Activated CD4-positive, alpha-beta T cell treated with anti-CD3 and anti-CD28 coated beads, Interleukin-2, Interleukin-4, amounts not matched to agents 100 ng/mL and 50 ng/mL, durations not matched to agents 16 hours and 8 hours (primary cell): ENCODE measurements at regions not wholly inside any gene's neighbourhood (a gene's known extent, or its start where the extent isn't known, plus 50 kb on each side); places are given as distances from the start of the nearest gene placed in this dataset.
A peak's percentile ranks its signal among the peaks of the same experiment; 100 is the strongest.

ENCODE experiments used
- DNase-seq: peaks from one replicate; pipeline ENCODE4 v3.0.0-alpha.2; 2020; ENCODE audit warnings: low spot score

GRCh38 chr2:59920307-59920706, 633.1 kb downstream of the BCL11A start:
- DNase-seq: no peak

GRCh38 chr2:59919579-59919978, 633.9 kb downstream of the BCL11A start:
- DNase-seq: no peak

GRCh38 chr2:59912042-59912441, 641.4 kb downstream of the BCL11A start:
- no peak for DNase-seq

- DNase-seq: no peak
Observed at GRCh38 chr2:59910166-59910565, 643.3 kb downstream of the BCL11A start.

- DNase-seq: no peak
Observed at GRCh38 chr2:59909147-59909546, 644.3 kb downstream of the BCL11A start.

GRCh38 chr2:59905731-59906130, 647.7 kb downstream of the BCL11A start:
- no peak for DNase-seq

- DNase-seq: no peak
Observed at GRCh38 chr2:59903994-59904544, 649.4 kb downstream of the BCL11A start.

GRCh38 chr2:59900728-59901452, 652.6 kb downstream of the BCL11A start:
- DNase-seq: no peak

- no peak for DNase-seq
Observed at GRCh38 chr2:59899692-59900091, 653.8 kb downstream of the BCL11A start.

- no peak for DNase-seq
Observed at GRCh38 chr2:59896499-59897245, 656.8 kb downstream of the BCL11A start.

GRCh38 chr2:59893612-59894011, 659.8 kb downstream of the BCL11A start:
- no peak for DNase-seq

GRCh38 chr2:59892398-59892797, 661.1 kb downstream of the BCL11A start:
- no peak for DNase-seq

- no peak for DNase-seq
Observed at GRCh38 chr2:59889305-59889704, 664.1 kb downstream of the BCL11A start.

GRCh38 chr2:59888706-59889105, 664.7 kb downstream of the BCL11A start:
- no peak for DNase-seq

GRCh38 chr2:59888015-59888414, 665.4 kb downstream of the BCL11A start:
- peak; percentile 58 for DNase-seq

- no peak for DNase-seq
Observed at GRCh38 chr2:59887366-59887765, 666.1 kb downstream of the BCL11A start.

GRCh38 chr2:59886759-59887158, 666.7 kb downstream of the BCL11A start:
- DNase-seq: no peak

- no peak for DNase-seq
Observed at GRCh38 chr2:59885541-59885940, 667.9 kb downstream of the BCL11A start.

- no peak for DNase-seq
Observed at GRCh38 chr2:59884166-59884565, 669.3 kb downstream of the BCL11A start.

GRCh38 chr2:59882822-59883221, 670.6 kb downstream of the BCL11A start:
- no peak for DNase-seq

- no peak for DNase-seq
Observed at GRCh38 chr2:59882279-59882678, 671.2 kb downstream of the BCL11A start.

GRCh38 chr2:59881218-59881617, 672.2 kb downstream of the BCL11A start:
- no peak for DNase-seq

GRCh38 chr2:59879700-59880131, 673.7 kb downstream of the BCL11A start:
- DNase-seq: no peak
